Endothelial cell (in vitro differentiated cells): ENCODE measurements at regions not wholly inside any gene's neighbourhood (a gene's known extent, or its start where the extent isn't known, plus 50 kb on each side); places are given as distances from the start of the nearest gene placed in this dataset.

Experiments used
- DNase-seq: peaks from one replicate; pipeline ENCODE4 v3.0.0; 2021; ENCODE audit warnings: low spot score
- H3K27ac Mint-ChIP-seq: one replicate; pipeline ENCODE4 v1.8.0; 2021; ENCODE audit warnings: mixed read lengths, inconsistent platforms; ENCODE audit not compliant: unreplicated experiment
- H3K27me3 Mint-ChIP-seq: one replicate; pipeline ENCODE4 v1.8.0; 2021; ENCODE audit warnings: mild to moderate bottlenecking, moderate library complexity, mixed read lengths, inconsistent platforms; ENCODE audit not compliant: unreplicated experiment
- H3K36me3 Mint-ChIP-seq: one replicate; pipeline ENCODE4 v1.8.0; 2021; ENCODE audit warnings: mild to moderate bottlenecking, low read depth, mixed read lengths, inconsistent platforms; ENCODE audit not compliant: unreplicated experiment
- H3K4me1 Mint-ChIP-seq: one replicate; pipeline ENCODE4 v1.8.0; 2021; ENCODE audit warnings: mild to moderate bottlenecking, mixed read lengths, inconsistent platforms; ENCODE audit not compliant: unreplicated experiment
- H3K4me3 Mint-ChIP-seq: one replicate; pipeline ENCODE4 v1.8.0; 2021; ENCODE audit warnings: mild to moderate bottlenecking, mixed read lengths, inconsistent platforms; ENCODE audit not compliant: unreplicated experiment
- H3K9me3 Mint-ChIP-seq: one replicate; pipeline ENCODE4 v1.8.0; 2021; ENCODE audit warnings: mixed read lengths, inconsistent platforms; ENCODE audit not compliant: unreplicated experiment
- CTCF ChIP-seq: fragments of 200-600 bp; sonication (generic); IDR thresholded peaks from one replicate; pipeline ENCODE4 v1.5.0; 2021; ENCODE audit warnings: antibody characterized with exemption; ENCODE audit not compliant: unreplicated experiment

DNA sequence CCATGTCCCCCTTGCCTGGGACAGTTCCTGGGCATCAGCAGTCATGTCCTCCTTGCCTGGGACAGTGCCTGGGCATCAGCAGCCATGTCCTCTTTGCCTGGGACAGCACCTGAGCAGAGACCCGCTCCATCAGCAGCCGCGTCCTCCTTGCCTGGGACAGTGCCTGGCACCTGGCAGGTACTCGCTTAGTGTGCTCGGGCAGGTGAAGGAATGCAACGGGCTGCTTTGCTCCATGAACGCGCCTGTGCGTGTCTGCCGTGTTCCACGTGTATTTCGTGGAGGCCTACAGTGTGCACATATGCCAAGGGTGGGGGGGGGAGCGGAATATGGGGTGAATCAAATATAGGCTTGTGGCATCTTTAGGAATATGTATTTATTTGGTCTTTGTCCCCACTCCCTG lies 1490.7 kb downstream of the TBC1D22A start:
- Mint-ChIP-seq H3K9me3 (no peaks in the 10 kb centered on the region), H3K27me3 (peaks cover 4% of the 10 kb centered on the region), H3K4me3 (no peak overlapping the region), H3K4me1 (no peaks in the 10 kb centered on the region), H3K27ac (no peak overlapping the region), H3K36me3 (no peaks in the 10 kb centered on the region)
- TF ChIP-seq CTCF = no peak
- no peak for DNase-seq

DNA sequence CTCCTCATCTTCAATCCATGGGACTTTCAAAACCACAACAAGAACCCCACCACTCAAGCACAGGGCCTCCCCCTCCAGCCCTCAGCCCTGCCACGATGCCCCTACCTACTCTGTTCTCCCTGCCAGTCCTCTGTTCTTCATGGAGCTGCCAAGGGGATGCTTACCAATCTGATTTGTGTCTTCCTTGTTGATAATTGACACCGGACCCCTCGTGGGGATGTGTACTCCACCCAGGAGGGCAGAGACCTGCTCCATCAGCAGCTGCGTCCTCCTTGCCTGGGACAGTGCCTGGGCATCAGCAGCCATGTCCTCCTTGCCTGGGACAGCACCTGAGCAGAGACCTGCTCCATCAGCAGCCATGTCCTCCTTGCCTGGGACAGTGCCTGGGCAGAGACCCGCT lies 1489.2 kb downstream of the TBC1D22A start:
- no peak for DNase-seq
- H3K27me3 Mint-ChIP-seq = peaks cover 4% of the 10 kb centered on the region
- no peaks in the 10 kb centered on the region for H3K4me1 Mint-ChIP-seq
- no peak for TF ChIP-seq CTCF
- no peak overlapping the region for H3K27ac Mint-ChIP-seq
- H3K4me3 Mint-ChIP-seq = no peak overlapping the region
- no peaks in the 10 kb centered on the region for H3K9me3 Mint-ChIP-seq
- H3K36me3 Mint-ChIP-seq = no peaks in the 10 kb centered on the region

DNA sequence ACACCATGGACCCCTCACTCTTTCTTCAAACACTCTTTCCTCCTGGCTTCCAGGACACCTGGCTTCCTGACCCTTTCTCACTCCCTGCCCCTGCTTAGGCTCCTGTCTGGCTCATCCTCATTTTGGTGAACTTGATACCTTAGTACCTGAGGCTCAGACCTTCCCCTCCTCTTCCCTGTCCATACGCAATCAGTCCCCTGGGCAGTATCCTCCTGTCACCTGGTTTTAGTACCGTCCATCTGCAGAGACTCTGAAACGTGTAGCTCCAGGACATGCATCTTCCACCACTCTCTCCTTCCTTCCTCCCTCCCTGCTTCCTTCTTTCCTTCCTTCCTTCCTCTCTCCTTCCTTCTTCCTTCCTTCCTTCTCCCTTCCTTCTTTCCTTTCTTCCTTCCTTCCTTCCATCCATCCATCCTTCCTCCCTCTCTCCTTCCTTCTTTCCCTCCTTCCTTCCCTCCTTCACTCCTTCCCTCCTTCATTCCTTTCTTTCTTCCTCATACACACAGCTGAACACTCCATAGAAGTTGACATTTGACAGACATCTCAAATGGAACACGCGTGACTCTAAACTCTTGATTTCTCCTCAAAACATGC lies 1488.6 kb downstream of the TBC1D22A start:
- H3K27ac Mint-ChIP-seq = no peak overlapping the region
- TF ChIP-seq CTCF = no peak
- no peak for DNase-seq
- H3K4me1 Mint-ChIP-seq = no peaks in the 10 kb centered on the region
- no peaks in the 10 kb centered on the region for H3K36me3 Mint-ChIP-seq
- H3K9me3 Mint-ChIP-seq = no peaks in the 10 kb centered on the region
- H3K4me3 Mint-ChIP-seq = no peak overlapping the region
- H3K27me3 Mint-ChIP-seq = peaks cover 4% of the 10 kb centered on the region

DNA sequence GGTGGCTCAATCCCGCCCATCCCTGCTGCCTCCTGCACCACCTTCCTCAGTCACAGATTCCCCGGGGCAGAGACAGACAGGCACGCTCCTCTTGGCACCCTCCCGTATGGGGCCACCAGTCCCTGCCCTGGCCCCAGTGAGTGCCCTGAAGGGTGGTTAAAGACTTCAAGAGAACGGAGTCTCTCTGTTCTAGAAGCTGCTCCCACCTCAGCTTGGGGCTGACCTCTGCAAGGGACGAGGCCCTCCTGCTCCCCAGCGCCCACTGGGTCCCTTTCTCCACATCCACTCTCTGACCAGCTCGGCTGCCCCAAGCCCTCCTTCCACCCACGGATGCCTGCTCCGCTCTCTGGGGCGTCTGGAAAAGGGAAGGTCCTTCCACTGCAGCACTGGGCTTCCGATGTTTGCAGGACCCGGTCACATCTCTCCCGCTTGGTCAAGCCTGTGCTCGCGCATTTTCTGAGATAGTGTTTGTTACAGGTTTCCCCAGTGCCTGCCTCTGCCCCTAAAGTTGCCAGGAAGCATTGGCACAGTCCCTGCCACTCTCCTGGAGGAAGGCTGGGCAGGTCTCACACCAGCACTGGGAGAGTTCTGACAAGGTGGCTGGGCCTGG lies 1487.9 kb downstream of the TBC1D22A start:
- no peaks in the 10 kb centered on the region for H3K9me3 Mint-ChIP-seq
- peaks cover 4% of the 10 kb centered on the region for H3K27me3 Mint-ChIP-seq
- H3K4me3 Mint-ChIP-seq = no peak overlapping the region
- H3K36me3 Mint-ChIP-seq = no peaks in the 10 kb centered on the region
- H3K4me1 Mint-ChIP-seq = no peaks in the 10 kb centered on the region
- TF ChIP-seq CTCF = no peak
- no peak for DNase-seq
- no peak overlapping the region for H3K27ac Mint-ChIP-seq

GRCh38 chr22:48249713-48250268 lies 1487.3 kb downstream of the TBC1D22A start:
- H3K4me1 Mint-ChIP-seq = no peaks in the 10 kb centered on the region
- no peak for TF ChIP-seq CTCF
- H3K4me3 Mint-ChIP-seq = no peak overlapping the region
- H3K36me3 Mint-ChIP-seq = no peaks in the 10 kb centered on the region
- DNase-seq = no peak
- no peaks in the 10 kb centered on the region for H3K9me3 Mint-ChIP-seq
- H3K27me3 Mint-ChIP-seq = peaks cover 4% of the 10 kb centered on the region
- no peak overlapping the region for H3K27ac Mint-ChIP-seq
